PC-3 (cell line): ENCODE measurements at regions not wholly inside any gene's neighbourhood (a gene's known extent, or its start where the extent isn't known, plus 50 kb on each side); places are given as distances from the start of the nearest gene placed in this dataset.

Experiments used
- ATAC-seq: fragments of 200-7000 bp; cut with Tn5 transposase; 2 replicates; pipeline ENCODE4 v1.9.1; 2020; ENCODE audit warnings: mild to moderate bottlenecking, moderate library complexity
- BruUV-seq: library from RNA; stranded (reverse); fragments of 400-500 nt; replicated peaks from 2 replicates; lab custom pipeline; 2021; lab: Mats Ljungman, UMichigan
- CTCF ChIA-PET: fragments of 300-600 bp; sonication (Branson Sonifier 250); formaldehyde crosslinking; loops from one replicate; lab custom pipeline; 2022; ENCODE audit warnings: antibody characterized with exemption; lab: Charles Lee
- POLR2A ChIA-PET: fragments of 300-600 bp; sonication (Branson Sonifier 250); formaldehyde crosslinking; loops from one replicate; lab custom pipeline; 2022; ENCODE audit warnings: antibody characterized with exemption; ENCODE audit not compliant: unreplicated experiment; lab: Charles Lee
- DNase-seq: peaks from one replicate; pipeline ENCODE4 v3.0.0-alpha.2; 2015
- H2AFZ ChIP-seq: fragments of 300-600 bp; sonication (generic); 2 replicates; pipeline ENCODE4 v1.6.0; 2016; ENCODE audit warnings: antibody characterized with exemption, low read length
- H3F3A ChIP-seq: fragments of 300-600 bp; sonication (generic); one replicate; pipeline ENCODE4 v1.6.0; 2017; ENCODE audit warnings: antibody characterized with exemption, low read length, control low read depth, mild to moderate bottlenecking; ENCODE audit not compliant: unreplicated experiment
- H3K27ac ChIP-seq: fragments of 300-600 bp; sonication (generic); 2 replicates; pipeline ENCODE4 v1.5.1; 2016; ENCODE audit warnings: mild to moderate bottlenecking, low read length
- H3K27me3 ChIP-seq: fragments of 300-600 bp; sonication (generic); 2 replicates; pipeline ENCODE4 v1.6.1; 2016; ENCODE audit warnings: low read length, mixed read lengths
- H3K36me3 ChIP-seq: fragments of 300-600 bp; sonication (generic); 2 replicates; pipeline ENCODE4 v1.6.1; 2016; ENCODE audit warnings: low read depth, mixed run types, low read length, mixed read lengths
- H3K4me1 ChIP-seq: fragments of 300-600 bp; sonication (generic); 2 replicates; pipeline ENCODE4 v1.5.1; 2016; ENCODE audit warnings: low read length; ENCODE audit not compliant: insufficient read depth
- H3K4me2 ChIP-seq: fragments of 300-600 bp; sonication (generic); 2 replicates; pipeline ENCODE4 v1.6.0; 2016; ENCODE audit warnings: low read length
- H3K4me3 ChIP-seq: fragments of 300-600 bp; sonication (generic); 2 replicates; pipeline ENCODE4 v1.5.1; 2016; ENCODE audit warnings: mild to moderate bottlenecking, low read length, mixed read lengths
- H3K79me2 ChIP-seq: fragments of 300-600 bp; sonication (generic); 2 replicates; pipeline ENCODE4 v1.6.1; 2017; ENCODE audit warnings: low read length, mixed read lengths
- H3K9ac ChIP-seq: fragments of 300-600 bp; sonication (generic); 2 replicates; pipeline ENCODE4 v1.6.0; 2016; ENCODE audit warnings: mild to moderate bottlenecking, low read length
- H3K9me2 ChIP-seq: fragments of 300-600 bp; sonication (generic); replicated peaks from 2 replicates; pipeline ENCODE4 v1.6.1; 2016; ENCODE audit warnings: mixed run types, low read length, mixed read lengths
- H3K9me3 ChIP-seq: fragments of 300-600 bp; sonication (generic); 2 replicates; pipeline ENCODE4 v1.6.1; 2016; ENCODE audit warnings: low read length, mixed read lengths
- H4K20me1 ChIP-seq: fragments of 300-600 bp; sonication (generic); 2 replicates; pipeline ENCODE4 v1.6.1; 2016; ENCODE audit warnings: low read length, mixed read lengths
- CTCF ChIP-seq: fragments of 300-600 bp; sonication (generic); conservative IDR thresholded peaks from 2 replicates; pipeline ENCODE4 v1.5.1; 2017; ENCODE audit warnings: antibody characterized with exemption, low read depth, mild to moderate bottlenecking, low read length
- EZH2 ChIP-seq: fragments of 300-600 bp; sonication (generic); IDR thresholded peaks from one replicate; pipeline ENCODE4 v1.6.1; 2017; ENCODE audit warnings: antibody characterized with exemption, mild to moderate bottlenecking, low read length; ENCODE audit not compliant: unreplicated experiment
- EZH2phosphoT487 ChIP-seq: fragments of 300-600 bp; sonication (generic); IDR thresholded peaks from 2 replicates; pipeline ENCODE4 v1.6.1; 2018; ENCODE audit warnings: mild to moderate bottlenecking, antibody characterized with exemption, low read length, borderline replicate concordance
- intact Hi-C: fragments of 100-400 bp; cut with micrococcal nuclease; formaldehyde crosslinking; loops from 2 replicates; pipeline ENCODE4 v1.9.0; 2023

GRCh38 chr16:54489225-54490111, 202.9 kb upstream of the IRX3 start:
- DNase-seq, result no peak
- no peak overlapping the region for H3K9ac ChIP-seq
- H3K36me3 ChIP-seq, result no peaks in the 10 kb centered on the region
- intact Hi-C loops, result no loop called here
- H4K20me1 ChIP-seq, result no peaks in the 10 kb centered on the region
- no peaks in the 10 kb centered on the region for H3K9me2 ChIP-seq
- H3K27ac ChIP-seq, result no peak overlapping the region
- no peaks in the 10 kb centered on the region for H3K9me3 ChIP-seq
- H3K27me3 ChIP-seq, result no peaks in the 10 kb centered on the region
- no peaks in the 10 kb centered on the region for H3K4me1 ChIP-seq
- no peak overlapping the region for H3K4me3 ChIP-seq
- no peak for TF ChIP-seq EZH2phosphoT487
- TF ChIP-seq EZH2, result no peak
- TF ChIP-seq CTCF, result no peak
- BruUV-seq, result no TSS peak
- ChIA-PET CTCF (no interaction called here), POLR2A (no interaction called here)
- H3F3A ChIP-seq, result no peaks in the 10 kb centered on the region
- ATAC-seq, result no peak
- no peak overlapping the region for H2AFZ ChIP-seq
- no peak overlapping the region for H3K4me2 ChIP-seq
- no peaks in the 10 kb centered on the region for H3K79me2 ChIP-seq

- Histone ChIP-seq H3K4me2 (no peak overlapping the region), H3K9me2 (no peaks in the 10 kb centered on the region), H3F3A (no peaks in the 10 kb centered on the region), H2AFZ (no peak overlapping the region), H4K20me1 (no peaks in the 10 kb centered on the region), H3K9me3 (no peaks in the 10 kb centered on the region), H3K4me1 (no peaks in the 10 kb centered on the region), H3K4me3 (no peak overlapping the region), H3K27me3 (no peaks in the 10 kb centered on the region), H3K27ac (no peak overlapping the region), H3K9ac (no peak overlapping the region), H3K79me2 (no peaks in the 10 kb centered on the region), H3K36me3 (no peaks in the 10 kb centered on the region)
- intact Hi-C loops, result no loop called here
- TF ChIP-seq EZH2, result no peak
- TF ChIP-seq EZH2phosphoT487, result no peak
- no peak for TF ChIP-seq CTCF
- BruUV-seq, result no TSS peak
- ATAC-seq, result no peak
- no peak for DNase-seq
- ChIA-PET CTCF (no interaction called here), POLR2A (no interaction called here)
These were observed 202.1 kb upstream of the IRX3 start for GRCh38 chr16:54488729-54489128.

- H3K27me3 ChIP-seq, result no peaks in the 10 kb centered on the region
- H3K4me3 ChIP-seq, result no peak overlapping the region
- H3K4me1 ChIP-seq, result no peaks in the 10 kb centered on the region
- no peaks in the 10 kb centered on the region for H3K9me3 ChIP-seq
- no peak overlapping the region for H3K27ac ChIP-seq
- H3F3A ChIP-seq, result no peaks in the 10 kb centered on the region
- intact Hi-C loops, result no loop called here
- H3K9ac ChIP-seq, result no peak overlapping the region
- ATAC-seq, result no peak
- no peaks in the 10 kb centered on the region for H3K9me2 ChIP-seq
- CTCF ChIA-PET, result no interaction called here
- H4K20me1 ChIP-seq, result no peaks in the 10 kb centered on the region
- POLR2A ChIA-PET, result no interaction called here
- TF ChIP-seq EZH2phosphoT487, result no peak
- TF ChIP-seq EZH2, result no peak
- no peak for TF ChIP-seq CTCF
- no peaks in the 10 kb centered on the region for H3K79me2 ChIP-seq
- no TSS peak for BruUV-seq
- no peak for DNase-seq
- H3K4me2 ChIP-seq, result no peak overlapping the region
- no peak overlapping the region for H2AFZ ChIP-seq
- no peaks in the 10 kb centered on the region for H3K36me3 ChIP-seq
These were observed 201.3 kb upstream of the IRX3 start for GRCh38 chr16:54487933-54488332.
